ENCODE measurements at regions not wholly inside any gene's neighbourhood (a gene's known extent, or its start where the extent isn't known, plus 50 kb on each side); places are given as distances from the start of the nearest gene placed in this dataset.

GRCh38 chr17:71516149-71516548, 604.7 kb upstream of the SOX9 start:
- no peak overlapping the region for H3K4me3 Mint-ChIP-seq
- Histone ChIP-seq H2AFZ (ENCODE audit: insufficient read depth, low read depth, low read length, poor library complexity, severe bottlenecking) (no peak overlapping the region), H3K4me2 (replicated peaks; ENCODE audit: low read depth, low read length, poor library complexity, severe bottlenecking) (no peak overlapping the region), H3K27me3 (replicated peaks in 1 of 4; ENCODE audit: control extremely low read depth in 1 of 4, control insufficient read depth in 3 of 4, insufficient read depth in 4 of 4, low read length in 3 of 4) (no peaks in the 10 kb centered on the region), H3K9ac (ENCODE audit: low read length) (no peak overlapping the region), H3K4me3 (ENCODE audit: control extremely low read depth in 1 of 5, extremely low read depth in 1 of 5, insufficient read depth in 1 of 5, low read depth in 2 of 5, low read length in 4 of 5) (no peak overlapping the region), H3K9me3 (ENCODE audit: control extremely low read depth in 1 of 3, control insufficient read depth in 2 of 3, insufficient read depth in 1 of 3, low read length in 2 of 3) (peaks cover 0 to 3% (median 0%) of the 10 kb centered on the region in 3 donors), H3K79me2 (ENCODE audit: control insufficient read depth, insufficient read depth, low read length) (no peaks in the 10 kb centered on the region), H3K36me3 (replicated peaks in 1 of 2; ENCODE audit: control extremely low read depth in 1 of 2, control insufficient read depth in 1 of 2, extremely low read depth in 1 of 2, insufficient read depth in 2 of 2, low read length in 1 of 2) (no peaks in the 10 kb centered on the region), H4K20me1 (ENCODE audit: control insufficient read depth, insufficient read depth, low read length, poor library complexity, severe bottlenecking) (no peaks in the 10 kb centered on the region), H3K4me1 (ENCODE audit: control insufficient read depth in 2 of 2, insufficient read depth in 2 of 2, low read length in 2 of 2) (no peaks in the 10 kb centered on the region), H3K27ac (ENCODE audit: low read length in 2 of 2) (no peak overlapping the region)
- no CpG with 5 or more reads among the region's 6 CpGs for WGBS (ENCODE audit: insufficient coverage)
- H3K27ac Mint-ChIP-seq: no peak overlapping the region
- ATAC-seq (ENCODE audit: low read depth) (no peak), DNase-seq (no peak)
- no peaks in the 10 kb centered on the region for H3K4me1 Mint-ChIP-seq
- H3K9me3 Mint-ChIP-seq (ENCODE audit: insufficient read depth): peaks cover 3% of the 10 kb centered on the region
- TF ChIP-seq CTCF (IDR thresholded peaks at IDR 0.05): no peak
- TF ChIP-seq EZH2 (IDR thresholded peaks at IDR 0.05; ENCODE audit: borderline replicate concordance, insufficient read depth, low read depth, low read length, poor library complexity, severe bottlenecking): no peak
- POLR2A ChIA-PET: no interaction called here
- no peaks in the 10 kb centered on the region for H3K27me3 Mint-ChIP-seq
- CTCF ChIA-PET: no interaction called here
- intact Hi-C loops (cut with micrococcal nuclease): no loop called here

- no peak for DNase-seq
- POLR2A ChIA-PET: no interaction called here
- H3K9me3 Mint-ChIP-seq (ENCODE audit: insufficient read depth): peaks cover 5% of the 10 kb centered on the region
- Histone ChIP-seq H3K27ac (ENCODE audit: low read length in 2 of 2) (no peak overlapping the region), H3K79me2 (ENCODE audit: control insufficient read depth, insufficient read depth, low read length) (no peaks in the 10 kb centered on the region), H2AFZ (ENCODE audit: insufficient read depth, low read depth, low read length, poor library complexity, severe bottlenecking) (no peak overlapping the region), H3K4me2 (replicated peaks; ENCODE audit: low read depth, low read length, poor library complexity, severe bottlenecking) (no peak overlapping the region), H3K27me3 (replicated peaks in 1 of 4; ENCODE audit: control extremely low read depth in 1 of 4, control insufficient read depth in 3 of 4, insufficient read depth in 4 of 4, low read length in 3 of 4) (no peaks in the 10 kb centered on the region), H3K4me1 (ENCODE audit: control insufficient read depth in 2 of 2, insufficient read depth in 2 of 2, low read length in 2 of 2) (no peaks in the 10 kb centered on the region), H3K36me3 (replicated peaks in 1 of 2; ENCODE audit: control extremely low read depth in 1 of 2, control insufficient read depth in 1 of 2, extremely low read depth in 1 of 2, insufficient read depth in 2 of 2, low read length in 1 of 2) (no peaks in the 10 kb centered on the region), H3K9ac (ENCODE audit: low read length) (no peak overlapping the region), H3K9me3 (ENCODE audit: control extremely low read depth in 1 of 3, control insufficient read depth in 2 of 3, insufficient read depth in 1 of 3, low read length in 2 of 3) (peaks cover 0 to 6% (median 0%) of the 10 kb centered on the region in 3 donors), H4K20me1 (ENCODE audit: control insufficient read depth, insufficient read depth, low read length, poor library complexity, severe bottlenecking) (no peaks in the 10 kb centered on the region), H3K4me3 (ENCODE audit: control extremely low read depth in 1 of 5, extremely low read depth in 1 of 5, insufficient read depth in 1 of 5, low read depth in 2 of 5, low read length in 4 of 5) (no peak overlapping the region)
- TF ChIP-seq CTCF (IDR thresholded peaks at IDR 0.05): no peak
- no peak for TF ChIP-seq EZH2 (IDR thresholded peaks at IDR 0.05; ENCODE audit: borderline replicate concordance, insufficient read depth, low read depth, low read length, poor library complexity, severe bottlenecking)
- H3K4me1 Mint-ChIP-seq: no peaks in the 10 kb centered on the region
- ATAC-seq (ENCODE audit: low read depth): no peak
- no peaks in the 10 kb centered on the region for H3K27me3 Mint-ChIP-seq
- H3K4me3 Mint-ChIP-seq: no peak overlapping the region
- intact Hi-C loops (cut with micrococcal nuclease): no loop called here
- no peak overlapping the region for H3K27ac Mint-ChIP-seq
- CTCF ChIA-PET: no interaction called here
- 71% methylated on average over 1 of the region's 2 CpGs for WGBS (ENCODE audit: insufficient coverage)
Observed at GRCh38 chr17:71519285-71519684, 601.5 kb upstream of the SOX9 start.

All from B cell (primary cell).